ENCODE measurements at regions not wholly inside any gene's neighbourhood (a gene's known extent, or its start where the extent isn't known, plus 50 kb on each side); places are given as distances from the start of the nearest gene placed in this dataset.
"Not testable (repeated sequence)": the region's sequence is repeated elsewhere in the genome, so short reads cannot be mapped to it uniquely, and the experiment has no call there.

DNA sequence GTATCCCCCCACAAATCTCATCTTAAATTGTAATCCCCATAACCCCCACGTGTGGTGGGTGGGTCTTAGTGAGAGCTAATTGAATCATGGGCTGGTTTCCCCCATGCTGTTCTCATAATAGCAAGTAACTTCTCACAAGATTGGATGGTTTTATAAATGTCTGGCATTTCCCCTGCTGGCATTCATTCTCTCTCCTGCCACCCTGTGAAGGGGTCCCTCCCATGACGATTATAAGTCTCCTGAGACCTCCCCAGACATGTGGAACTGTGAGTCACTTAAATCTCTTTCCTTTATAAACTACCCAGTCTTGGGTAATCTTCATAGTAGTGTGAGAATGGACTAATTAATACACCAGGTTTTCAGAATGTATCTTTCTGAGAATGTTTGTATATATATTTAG, 1159.4 kb downstream of the FAM181B start:
- H3K27me3 ChIP-seq (replicated peaks; ENCODE audit: control insufficient read depth, insufficient read depth, low read length), result no peaks in the 10 kb centered on the region
- H3K4me3 ChIP-seq (replicated peaks; ENCODE audit: low read depth, low read length), result no peak overlapping the region
- TF ChIP-seq, protein P1, sequence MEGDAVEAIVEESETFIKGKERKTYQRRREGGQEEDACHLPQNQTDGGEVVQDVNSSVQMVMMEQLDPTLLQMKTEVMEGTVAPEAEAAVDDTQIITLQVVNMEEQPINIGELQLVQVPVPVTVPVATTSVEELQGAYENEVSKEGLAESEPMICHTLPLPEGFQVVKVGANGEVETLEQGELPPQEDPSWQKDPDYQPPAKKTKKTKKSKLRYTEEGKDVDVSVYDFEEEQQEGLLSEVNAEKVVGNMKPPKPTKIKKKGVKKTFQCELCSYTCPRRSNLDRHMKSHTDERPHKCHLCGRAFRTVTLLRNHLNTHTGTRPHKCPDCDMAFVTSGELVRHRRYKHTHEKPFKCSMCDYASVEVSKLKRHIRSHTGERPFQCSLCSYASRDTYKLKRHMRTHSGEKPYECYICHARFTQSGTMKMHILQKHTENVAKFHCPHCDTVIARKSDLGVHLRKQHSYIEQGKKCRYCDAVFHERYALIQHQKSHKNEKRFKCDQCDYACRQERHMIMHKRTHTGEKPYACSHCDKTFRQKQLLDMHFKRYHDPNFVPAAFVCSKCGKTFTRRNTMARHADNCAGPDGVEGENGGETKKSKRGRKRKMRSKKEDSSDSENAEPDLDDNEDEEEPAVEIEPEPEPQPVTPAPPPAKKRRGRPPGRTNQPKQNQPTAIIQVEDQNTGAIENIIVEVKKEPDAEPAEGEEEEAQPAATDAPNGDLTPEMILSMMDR (IDR thresholded peaks at IDR 0.05; ENCODE audit: insufficient read depth, low read length, poor library complexity, severe bottlenecking), result no peak
- no peaks in the 10 kb centered on the region for H3K36me3 ChIP-seq (ENCODE audit: control insufficient read depth, insufficient read depth, low read length)
- DNase-seq (ENCODE audit: extremely low read depth, insufficient read length), result no peak

DNA sequence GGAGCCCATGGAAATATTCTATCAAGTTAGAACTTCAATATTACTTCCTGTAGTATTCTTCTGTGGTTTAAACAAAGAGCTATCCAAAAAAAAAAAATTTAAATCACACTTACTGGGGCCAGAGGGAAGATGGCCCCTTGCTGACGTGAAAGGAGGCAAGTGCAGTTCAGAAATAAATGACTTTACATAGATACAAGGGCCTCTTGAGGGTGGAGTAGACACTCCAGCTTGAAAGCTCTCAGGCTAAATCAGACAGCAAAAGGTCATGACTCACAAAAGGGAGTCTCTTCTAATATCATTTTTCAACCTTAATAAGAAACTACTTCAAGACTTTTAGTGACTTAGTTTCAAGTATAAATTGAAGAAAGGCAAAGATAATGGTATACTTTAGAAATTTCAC, 1160.3 kb downstream of the FAM181B start:
- TF ChIP-seq, protein P1 (IDR thresholded peaks at IDR 0.05; ENCODE audit: insufficient read depth, low read length, poor library complexity, severe bottlenecking), result no peak
- no peak for DNase-seq (ENCODE audit: extremely low read depth, insufficient read length)
- no peak overlapping the region for H3K4me3 ChIP-seq (replicated peaks; ENCODE audit: low read depth, low read length)
- H3K36me3 ChIP-seq (ENCODE audit: control insufficient read depth, insufficient read depth, low read length), result no peaks in the 10 kb centered on the region
- H3K27me3 ChIP-seq (replicated peaks; ENCODE audit: control insufficient read depth, insufficient read depth, low read length), result no peaks in the 10 kb centered on the region

DNA sequence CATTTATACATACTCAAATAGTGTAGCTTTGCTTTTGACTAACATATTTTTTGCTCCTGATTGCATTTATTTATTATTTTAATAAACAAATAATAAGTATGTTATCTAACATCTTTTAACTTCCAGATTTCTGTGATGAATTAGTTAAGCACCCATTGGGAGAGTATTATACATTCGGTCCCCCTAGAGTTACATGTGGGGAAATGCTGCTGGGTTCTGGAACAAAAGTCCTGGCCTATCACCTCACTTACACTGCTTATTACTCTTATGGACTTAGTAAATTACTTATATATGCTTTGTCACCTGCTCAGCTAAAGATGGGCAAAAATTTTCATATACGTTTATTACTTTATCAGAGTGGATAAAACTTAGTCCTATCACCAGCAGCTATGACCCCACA, 1163.0 kb downstream of the FAM181B start:
- no peaks in the 10 kb centered on the region for H3K36me3 ChIP-seq (ENCODE audit: control insufficient read depth, insufficient read depth, low read length)
- no peak for DNase-seq (ENCODE audit: extremely low read depth, insufficient read length)

DNA sequence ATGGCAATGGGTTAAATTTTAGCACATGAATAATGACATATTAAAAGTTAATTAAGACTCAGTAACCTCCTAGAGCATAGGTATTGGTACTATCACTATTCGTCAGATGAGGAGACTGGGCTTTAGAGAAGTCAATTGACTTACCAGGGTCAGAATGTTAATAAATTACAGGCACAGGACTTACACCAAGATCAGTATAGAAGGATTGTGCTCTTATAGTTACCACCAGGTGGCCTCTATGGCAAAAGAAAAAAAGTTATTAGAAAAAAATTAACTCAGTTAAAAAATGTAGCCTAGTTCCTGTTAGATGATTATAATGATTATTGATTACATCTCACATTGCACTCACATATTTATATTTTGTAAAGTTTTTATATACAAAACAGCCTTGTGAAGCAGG, 1163.7 kb downstream of the FAM181B start:
- no peak overlapping the region for H3K4me3 ChIP-seq (replicated peaks; ENCODE audit: low read depth, low read length)
- no peak for DNase-seq (ENCODE audit: extremely low read depth, insufficient read length)
- H3K27me3 ChIP-seq (replicated peaks; ENCODE audit: control insufficient read depth, insufficient read depth, low read length), result no peaks in the 10 kb centered on the region
- TF ChIP-seq, protein P1 (IDR thresholded peaks at IDR 0.05; ENCODE audit: insufficient read depth, low read length, poor library complexity, severe bottlenecking), result no peak
- no peaks in the 10 kb centered on the region for H3K36me3 ChIP-seq (ENCODE audit: control insufficient read depth, insufficient read depth, low read length)

More for the DNA sequence above, 1163.0 kb downstream of the FAM181B start:
- TF ChIP-seq, protein P1 (IDR thresholded peaks at IDR 0.05; ENCODE audit: insufficient read depth, low read length, poor library complexity, severe bottlenecking), result no peak
- H3K4me3 ChIP-seq (replicated peaks; ENCODE audit: low read depth, low read length), result no peak overlapping the region
- no peaks in the 10 kb centered on the region for H3K27me3 ChIP-seq (replicated peaks; ENCODE audit: control insufficient read depth, insufficient read depth, low read length)

DNA sequence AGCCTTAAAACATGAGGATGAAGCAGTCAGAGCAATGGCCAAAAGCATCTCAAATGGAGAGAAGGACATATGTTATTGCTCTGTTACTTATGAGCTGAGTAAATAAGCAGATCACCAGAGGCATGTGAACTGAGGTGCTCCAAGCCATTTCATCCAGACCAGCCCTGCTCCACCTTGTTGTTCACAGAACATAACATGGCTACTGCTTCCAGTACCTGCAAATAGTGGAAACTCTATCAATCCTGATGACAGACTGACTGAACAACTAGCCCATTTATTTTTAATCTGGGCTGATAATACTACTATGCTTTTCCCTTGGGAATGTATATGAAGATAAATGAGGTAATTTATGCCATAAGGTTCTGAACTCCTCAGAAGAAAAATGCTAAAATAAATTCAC, 1164.7 kb downstream of the FAM181B start:
- DNase-seq (ENCODE audit: extremely low read depth, insufficient read length), result no peak
- no peaks in the 10 kb centered on the region for H3K36me3 ChIP-seq (ENCODE audit: control insufficient read depth, insufficient read depth, low read length)
- no peak overlapping the region for H3K4me3 ChIP-seq (replicated peaks; ENCODE audit: low read depth, low read length)
- no peaks in the 10 kb centered on the region for H3K27me3 ChIP-seq (replicated peaks; ENCODE audit: control insufficient read depth, insufficient read depth, low read length)
- TF ChIP-seq, protein P1 (IDR thresholded peaks at IDR 0.05; ENCODE audit: insufficient read depth, low read length, poor library complexity, severe bottlenecking), result no peak

DNA sequence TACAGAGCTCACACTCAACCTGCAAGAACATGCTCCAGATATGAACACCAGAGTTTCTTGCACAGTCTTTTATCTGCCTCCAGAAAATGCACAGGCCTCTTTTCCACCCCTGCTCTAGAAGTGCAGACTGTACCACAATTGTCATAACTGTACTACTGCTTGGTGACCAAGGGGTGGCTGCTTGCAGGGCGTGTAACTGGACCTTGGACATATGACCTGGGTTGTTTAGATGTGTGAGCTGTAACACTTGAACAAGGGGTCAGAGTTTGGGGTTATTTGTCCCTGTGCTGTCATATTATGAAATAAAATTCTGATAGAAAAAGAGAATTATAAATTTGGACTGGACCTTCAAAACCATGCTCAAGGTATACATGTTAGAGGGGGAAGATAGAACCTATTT, 1185.5 kb downstream of the FAM181B start:
- Histone ChIP-seq H3K36me3 (ENCODE audit: control insufficient read depth, insufficient read depth, low read length) (no peaks in the 10 kb centered on the region), H3K4me3 (replicated peaks; ENCODE audit: low read depth, low read length) (no peak overlapping the region), H3K27me3 (replicated peaks; ENCODE audit: control insufficient read depth, insufficient read depth, low read length) (no peaks in the 10 kb centered on the region)
- TF ChIP-seq, protein P1 (IDR thresholded peaks at IDR 0.05; ENCODE audit: insufficient read depth, low read length, poor library complexity, severe bottlenecking), result no peak
- DNase-seq (ENCODE audit: extremely low read depth, insufficient read length), result no peak

DNA sequence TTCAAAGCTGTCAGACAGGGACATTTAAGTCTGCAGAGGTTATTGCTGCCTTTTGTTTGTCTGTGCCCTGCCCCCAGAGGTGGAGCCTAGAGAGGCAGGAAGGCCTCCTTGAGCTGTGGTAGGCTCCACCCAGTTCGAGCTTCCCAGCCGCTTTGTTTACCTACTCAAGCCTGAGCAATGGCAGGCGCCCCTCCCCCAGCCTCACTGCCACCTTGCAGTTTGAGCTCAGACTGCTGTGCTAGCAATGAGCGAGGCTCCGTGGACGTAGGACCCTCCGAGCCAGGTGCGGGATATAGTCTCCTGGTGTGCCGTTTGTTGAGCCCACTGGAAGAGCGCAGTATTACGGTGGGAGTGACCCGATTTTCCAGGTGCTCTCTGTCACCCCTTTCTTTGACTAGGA, 1193.9 kb downstream of the FAM181B start:
- not testable (repeated sequence) for H3K4me3 ChIP-seq (replicated peaks; ENCODE audit: low read depth, low read length); DNase-seq (ENCODE audit: extremely low read depth, insufficient read length); H3K27me3 ChIP-seq (replicated peaks; ENCODE audit: control insufficient read depth, insufficient read depth, low read length); H3K36me3 ChIP-seq (ENCODE audit: control insufficient read depth, insufficient read depth, low read length)

Measured in GM06990 (cell line).